GM23338 (cell line): ENCODE measurements at regions not wholly inside any gene's neighbourhood (a gene's known extent, or its start where the extent isn't known, plus 50 kb on each side); places are given as distances from the start of the nearest gene placed in this dataset.

Experiments used
- ATAC-seq: fragments of 200-7000 bp; cut with Tn5 transposase; 3 replicates; pipeline ENCODE4 v1.9.1; 2020
- DNase-seq: peaks from one replicate; pipeline ENCODE4 v3.0.0-alpha.2; 2015; ENCODE audit warnings: low spot score
- H2AFZ ChIP-seq: fragments of 200-600 bp; sonication (generic); 2 replicates; pipeline ENCODE4 v1.8.0; 2016; ENCODE audit warnings: antibody characterized with exemption, mild to moderate bottlenecking, moderate library complexity
- H3F3A ChIP-seq: fragments of 200-600 bp; sonication (generic); replicated peaks from 2 replicates; pipeline ENCODE4 v1.8.0; 2017; ENCODE audit warnings: antibody characterized with exemption, mixed run types, low read depth
- H3K27ac ChIP-seq: fragments of 200-600 bp; sonication (generic); 2 replicates; pipeline ENCODE4 v1.6.1; 2016; ENCODE audit warnings: low read depth
- H3K27me3 ChIP-seq: fragments of 200-600 bp; sonication (generic); 2 replicates; pipeline ENCODE4 v1.8.0; 2016; ENCODE audit warnings: mild to moderate bottlenecking, mixed run types, moderate library complexity; ENCODE audit not compliant: insufficient read depth
- H3K36me3 ChIP-seq: fragments of 200-600 bp; sonication (generic); 2 replicates; pipeline ENCODE4 v1.8.0; 2016; ENCODE audit warnings: mild to moderate bottlenecking; ENCODE audit not compliant: insufficient read depth
- H3K4me1 ChIP-seq: fragments of 200-600 bp; sonication (generic); 2 replicates; pipeline ENCODE4 v1.8.0; 2016; ENCODE audit warnings: mild to moderate bottlenecking, moderate library complexity; ENCODE audit not compliant: insufficient read depth
- H3K4me2 ChIP-seq: fragments of 200-600 bp; sonication (generic); 2 replicates; pipeline ENCODE4 v1.7.1; 2017; ENCODE audit warnings: mixed run types
- H3K4me3 ChIP-seq: fragments of 200-600 bp; sonication (generic); 2 replicates; pipeline ENCODE4 v1.6.1; 2016; ENCODE audit warnings: mixed run types
- H3K79me2 ChIP-seq: fragments of 200-600 bp; sonication (generic); replicated peaks from 2 replicates; pipeline ENCODE4 v1.8.0; 2017; ENCODE audit warnings: mild to moderate bottlenecking; ENCODE audit not compliant: insufficient read depth
- H3K9me2 ChIP-seq: fragments of 200-600 bp; sonication (generic); 2 replicates; pipeline ENCODE4 v1.8.0; 2017; ENCODE audit not compliant: insufficient read depth
- H4K20me1 ChIP-seq: fragments of 200-600 bp; sonication (generic); replicated peaks from 2 replicates; pipeline ENCODE4 v1.8.0; 2017; ENCODE audit warnings: mild to moderate bottlenecking; ENCODE audit not compliant: insufficient read depth
- H3K27ac Mint-ChIP-seq: 2 replicates; pipeline ENCODE4 v1.8.0; 2020; ENCODE audit warnings: inconsistent platforms, mild to moderate bottlenecking, moderate library complexity, mixed read lengths
- H3K27me3 Mint-ChIP-seq: 3 replicates; pipeline ENCODE4 v1.8.0; 2022; ENCODE audit warnings: low read depth, mild to moderate bottlenecking, moderate library complexity, mixed read lengths, inconsistent platforms; ENCODE audit not compliant: insufficient read depth, poor library complexity
- H3K36me3 Mint-ChIP-seq: 3 replicates; pipeline ENCODE4 v1.8.0; 2021; ENCODE audit warnings: low read depth, mild to moderate bottlenecking, inconsistent platforms, moderate library complexity, mixed read lengths
- H3K4me1 Mint-ChIP-seq: 3 replicates; pipeline ENCODE4 v1.8.0; 2020; ENCODE audit warnings: mild to moderate bottlenecking, inconsistent platforms, mixed read lengths
- H3K4me3 Mint-ChIP-seq: 3 replicates; pipeline ENCODE4 v1.8.0; 2021; ENCODE audit warnings: moderate library complexity, mild to moderate bottlenecking, inconsistent platforms, mixed read lengths
- H3K9me3 Mint-ChIP-seq: 3 replicates; pipeline ENCODE4 v1.8.0; 2020; ENCODE audit warnings: moderate library complexity, mild to moderate bottlenecking, inconsistent platforms, mixed read lengths
- CREB1 ChIP-seq: fragments of 250-450 bp; sonication (Bioruptor Pico); IDR thresholded peaks from 2 replicates; pipeline ENCODE4 v1.5.0; 2020; ENCODE audit warnings: low read depth, mild to moderate bottlenecking, moderate library complexity
- CTCF ChIP-seq, 2 experiments: fragments of 200-600 bp in 1 of 2; sonication (generic) in 1 of 2; conservative IDR thresholded peaks; 2 replicates each; pipeline versions ENCODE4 v1.5.1 to v1.6.1; 2016 to 2017; ENCODE audit warnings: antibody characterized with exemption in 2 of 2, low read depth in 2 of 2, mild to moderate bottlenecking in 2 of 2, moderate library complexity in 1 of 2
- ETS1 ChIP-seq: IDR thresholded peaks from 2 replicates; pipeline ENCODE4 v1.6.1; 2016; ENCODE audit warnings: antibody characterized with exemption
- EZH2 ChIP-seq: fragments of 200-600 bp; sonication (generic); IDR thresholded peaks from one replicate; pipeline ENCODE4 v1.8.0; 2017; ENCODE audit warnings: antibody characterized with exemption, mild to moderate bottlenecking, low read depth; ENCODE audit not compliant: unreplicated experiment
- EZH2phosphoT487 ChIP-seq: fragments of 200-600 bp; sonication (generic); IDR thresholded peaks from one replicate; pipeline ENCODE4 v1.8.1; 2018; ENCODE audit warnings: antibody characterized with exemption; ENCODE audit not compliant: unreplicated experiment
- NANOG ChIP-seq: IDR thresholded peaks from 2 replicates; pipeline ENCODE4 v1.6.1; 2016; ENCODE audit warnings: antibody characterized with exemption, borderline replicate concordance
- POLR2AphosphoS5 ChIP-seq: IDR thresholded peaks from 2 replicates; pipeline ENCODE4 v1.6.1; 2016; ENCODE audit warnings: antibody characterized with exemption, low read depth
- STAT1 ChIP-seq: IDR thresholded peaks from one replicate; pipeline ENCODE4 v1.6.1; 2016; ENCODE audit warnings: antibody characterized with exemption; ENCODE audit not compliant: unreplicated experiment
- ZNF114 ChIP-seq: fragments of 250-450 bp; sonication (Bioruptor Pico); IDR thresholded peaks from 2 replicates; pipeline ENCODE4 v1.5.0; 2020; ENCODE audit warnings: mild to moderate bottlenecking, moderate library complexity
- ZNF331 ChIP-seq: fragments of 250-450 bp; sonication (Bioruptor Pico); IDR thresholded peaks from 2 replicates; pipeline ENCODE4 v1.5.0; 2020; ENCODE audit warnings: low read depth, mild to moderate bottlenecking, moderate library complexity
- TF ChIP-seq, protein P1 (sequence below): IDR thresholded peaks from one replicate; pipeline ENCODE4 v1.6.1; 2018; ENCODE audit warnings: antibody characterized with exemption; ENCODE audit not compliant: unreplicated experiment

- peaks cover 18% of the 10 kb centered on the region; the same call in 1 of the 2 replicates for H3K9me2 ChIP-seq
- DNase-seq (no peak), ATAC-seq (no peak)
- Mint-ChIP-seq H3K27me3 (no peaks in the 10 kb centered on the region), H3K36me3 (no peaks in the 10 kb centered on the region), H3K4me1 (peaks cover 15% of the 10 kb centered on the region), H3K4me3 (no peak overlapping the region), H3K9me3 (no peaks in the 10 kb centered on the region), H3K27ac (no peak overlapping the region)
- no peaks in the 10 kb centered on the region for H4K20me1 ChIP-seq
- H2AFZ ChIP-seq = no peak overlapping the region
- peaks cover 5% of the 10 kb centered on the region for H3K4me1 ChIP-seq
- TF ChIP-seq CTCF (conservative IDR thresholded peaks at IDR 0.05; ENCODE audit: low read depth in 2 of 2) = no peak
- TF ChIP-seq EZH2 = no peak
- TF ChIP-seq NANOG = no peak
- no peak for TF ChIP-seq ZNF114 (CRISPR knock-in tag)
- no peak for TF ChIP-seq POLR2AphosphoS5
- no peak for TF ChIP-seq EZH2phosphoT487
- no peak for TF ChIP-seq ZNF331 (CRISPR knock-in tag)
- no peak for TF ChIP-seq ETS1
- TF ChIP-seq CREB1 (CRISPR knock-in tag) = no peak
- TF ChIP-seq, protein P1, sequence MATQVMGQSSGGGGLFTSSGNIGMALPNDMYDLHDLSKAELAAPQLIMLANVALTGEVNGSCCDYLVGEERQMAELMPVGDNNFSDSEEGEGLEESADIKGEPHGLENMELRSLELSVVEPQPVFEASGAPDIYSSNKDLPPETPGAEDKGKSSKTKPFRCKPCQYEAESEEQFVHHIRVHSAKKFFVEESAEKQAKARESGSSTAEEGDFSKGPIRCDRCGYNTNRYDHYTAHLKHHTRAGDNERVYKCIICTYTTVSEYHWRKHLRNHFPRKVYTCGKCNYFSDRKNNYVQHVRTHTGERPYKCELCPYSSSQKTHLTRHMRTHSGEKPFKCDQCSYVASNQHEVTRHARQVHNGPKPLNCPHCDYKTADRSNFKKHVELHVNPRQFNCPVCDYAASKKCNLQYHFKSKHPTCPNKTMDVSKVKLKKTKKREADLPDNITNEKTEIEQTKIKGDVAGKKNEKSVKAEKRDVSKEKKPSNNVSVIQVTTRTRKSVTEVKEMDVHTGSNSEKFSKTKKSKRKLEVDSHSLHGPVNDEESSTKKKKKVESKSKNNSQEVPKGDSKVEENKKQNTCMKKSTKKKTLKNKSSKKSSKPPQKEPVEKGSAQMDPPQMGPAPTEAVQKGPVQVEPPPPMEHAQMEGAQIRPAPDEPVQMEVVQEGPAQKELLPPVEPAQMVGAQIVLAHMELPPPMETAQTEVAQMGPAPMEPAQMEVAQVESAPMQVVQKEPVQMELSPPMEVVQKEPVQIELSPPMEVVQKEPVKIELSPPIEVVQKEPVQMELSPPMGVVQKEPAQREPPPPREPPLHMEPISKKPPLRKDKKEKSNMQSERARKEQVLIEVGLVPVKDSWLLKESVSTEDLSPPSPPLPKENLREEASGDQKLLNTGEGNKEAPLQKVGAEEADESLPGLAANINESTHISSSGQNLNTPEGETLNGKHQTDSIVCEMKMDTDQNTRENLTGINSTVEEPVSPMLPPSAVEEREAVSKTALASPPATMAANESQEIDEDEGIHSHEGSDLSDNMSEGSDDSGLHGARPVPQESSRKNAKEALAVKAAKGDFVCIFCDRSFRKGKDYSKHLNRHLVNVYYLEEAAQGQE = no peak
- no peak for TF ChIP-seq STAT1
- no peaks in the 10 kb centered on the region for H3K79me2 ChIP-seq
- no peaks in the 10 kb centered on the region for H3K36me3 ChIP-seq
- no peak overlapping the region for H3K27ac ChIP-seq
- H3K27me3 ChIP-seq = no peaks in the 10 kb centered on the region
- no peaks in the 10 kb centered on the region for H3F3A ChIP-seq
- no peak overlapping the region for H3K4me2 ChIP-seq
- no peak overlapping the region for H3K4me3 ChIP-seq
Measured at GRCh38 chr20:52621401-52621800, 350.8 kb upstream of the TSHZ2 start.
